GM12874 (cell line): ENCODE measurements at regions not wholly inside any gene's neighbourhood (a gene's known extent, or its start where the extent isn't known, plus 50 kb on each side); places are given as distances from the start of the nearest gene placed in this dataset.

Experiments
- TF ChIP-seq, protein P1 (sequence below): IDR thresholded peaks from 2 replicates; pipeline ENCODE4 v1.5.1; 2011; ENCODE audit warnings: low read depth, mild to moderate bottlenecking, control low read depth, low read length, moderate library complexity; ENCODE audit not compliant: insufficient read depth

DNA sequence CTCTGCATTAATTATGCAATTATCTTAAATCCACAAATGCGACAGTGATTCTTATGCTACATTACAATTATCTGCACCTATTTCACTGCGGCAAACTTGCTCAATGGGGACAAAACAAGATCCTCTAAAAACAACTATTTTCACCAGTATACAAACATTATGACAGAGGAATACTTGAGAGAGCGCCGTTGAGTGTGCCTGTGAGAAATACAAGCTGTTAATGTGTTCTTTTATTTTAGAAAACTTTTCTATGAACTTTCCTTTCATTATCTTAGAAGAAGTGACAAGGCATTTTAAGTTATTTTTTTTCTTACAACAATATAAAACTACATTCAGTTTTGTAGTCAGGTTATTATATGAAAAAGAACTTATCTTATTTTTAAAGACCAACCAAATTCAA, 1247.0 kb downstream of the FSCB start:
- TF ChIP-seq, protein P1, sequence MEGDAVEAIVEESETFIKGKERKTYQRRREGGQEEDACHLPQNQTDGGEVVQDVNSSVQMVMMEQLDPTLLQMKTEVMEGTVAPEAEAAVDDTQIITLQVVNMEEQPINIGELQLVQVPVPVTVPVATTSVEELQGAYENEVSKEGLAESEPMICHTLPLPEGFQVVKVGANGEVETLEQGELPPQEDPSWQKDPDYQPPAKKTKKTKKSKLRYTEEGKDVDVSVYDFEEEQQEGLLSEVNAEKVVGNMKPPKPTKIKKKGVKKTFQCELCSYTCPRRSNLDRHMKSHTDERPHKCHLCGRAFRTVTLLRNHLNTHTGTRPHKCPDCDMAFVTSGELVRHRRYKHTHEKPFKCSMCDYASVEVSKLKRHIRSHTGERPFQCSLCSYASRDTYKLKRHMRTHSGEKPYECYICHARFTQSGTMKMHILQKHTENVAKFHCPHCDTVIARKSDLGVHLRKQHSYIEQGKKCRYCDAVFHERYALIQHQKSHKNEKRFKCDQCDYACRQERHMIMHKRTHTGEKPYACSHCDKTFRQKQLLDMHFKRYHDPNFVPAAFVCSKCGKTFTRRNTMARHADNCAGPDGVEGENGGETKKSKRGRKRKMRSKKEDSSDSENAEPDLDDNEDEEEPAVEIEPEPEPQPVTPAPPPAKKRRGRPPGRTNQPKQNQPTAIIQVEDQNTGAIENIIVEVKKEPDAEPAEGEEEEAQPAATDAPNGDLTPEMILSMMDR = no peak

DNA sequence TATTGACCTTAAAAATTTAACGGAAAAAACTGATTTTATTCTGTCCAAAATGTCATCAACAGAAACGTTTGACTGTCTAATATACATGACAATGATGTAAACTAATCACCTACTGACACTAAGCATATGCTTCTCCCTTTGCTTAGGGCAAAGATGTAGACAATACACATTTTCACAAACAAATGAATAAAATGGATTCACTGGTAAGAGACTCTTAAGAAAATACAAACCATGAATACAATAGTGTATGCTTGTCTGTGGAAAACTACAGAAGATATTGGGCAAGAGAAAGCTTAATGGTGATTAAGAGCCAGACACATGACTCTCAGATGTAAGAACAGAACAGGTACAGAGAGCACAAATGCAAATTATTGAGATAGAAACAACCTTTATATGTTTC, 1248.7 kb downstream of the FSCB start:
- TF ChIP-seq, protein P1 = no peak

DNA sequence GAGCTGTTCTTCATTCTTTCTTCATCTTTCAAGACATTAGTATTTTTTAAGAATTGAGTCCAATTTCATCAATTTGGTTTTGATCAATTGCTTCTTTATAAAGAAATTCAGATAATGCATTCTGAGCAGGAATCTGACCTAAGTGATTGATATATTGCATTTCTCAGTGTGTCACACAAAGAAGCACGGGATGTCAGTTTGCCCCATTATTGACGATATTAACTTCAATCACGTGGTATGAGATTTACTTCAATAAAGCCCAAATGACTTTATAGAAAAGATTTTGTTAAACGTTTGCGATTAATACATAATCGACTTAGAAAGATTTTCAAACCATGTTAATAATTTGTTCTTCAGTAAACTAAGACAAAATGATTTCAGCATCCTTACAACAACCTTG, 1254.2 kb downstream of the FSCB start:
- TF ChIP-seq, protein P1 = no peak

DNA sequence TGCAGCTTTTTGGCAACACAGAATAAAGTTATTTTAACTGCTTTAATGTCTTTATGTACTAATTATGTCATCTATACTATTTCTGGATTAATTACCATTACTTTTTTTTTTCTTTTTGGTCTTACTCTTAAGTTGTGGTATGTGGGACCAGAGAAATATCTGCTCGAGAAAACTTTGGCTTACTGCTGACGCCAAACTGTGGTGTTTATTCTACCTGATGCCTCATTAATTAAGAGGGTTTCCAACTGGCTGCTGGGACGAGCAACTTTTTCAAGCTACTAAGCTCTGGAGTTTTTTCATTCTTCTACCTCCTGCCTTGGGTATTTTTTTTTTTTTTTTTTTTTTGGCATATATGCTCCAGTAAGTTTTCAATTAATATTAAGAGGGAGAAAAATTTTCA, 1257.5 kb downstream of the FSCB start:
- TF ChIP-seq, protein P1 = no peak

DNA sequence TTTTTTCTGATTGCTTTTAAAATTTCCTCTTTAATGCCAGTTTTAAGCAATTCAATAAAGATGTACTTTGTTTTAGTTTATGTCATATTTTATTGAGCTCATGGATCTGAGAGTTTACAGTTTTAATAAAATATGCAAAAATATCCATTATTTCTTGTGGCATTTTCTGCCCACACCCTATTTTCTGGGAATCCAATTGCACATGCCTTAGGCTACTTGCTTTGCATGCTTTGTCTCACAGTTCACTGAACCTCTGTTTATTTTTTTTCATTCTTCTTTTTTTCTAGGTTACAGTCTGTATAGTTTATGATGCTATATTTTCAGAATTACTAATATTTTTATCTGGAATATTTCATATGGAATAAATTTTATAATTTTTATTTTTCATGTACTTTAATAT, 1258.0 kb downstream of the FSCB start:
- TF ChIP-seq, protein P1 = no peak

DNA sequence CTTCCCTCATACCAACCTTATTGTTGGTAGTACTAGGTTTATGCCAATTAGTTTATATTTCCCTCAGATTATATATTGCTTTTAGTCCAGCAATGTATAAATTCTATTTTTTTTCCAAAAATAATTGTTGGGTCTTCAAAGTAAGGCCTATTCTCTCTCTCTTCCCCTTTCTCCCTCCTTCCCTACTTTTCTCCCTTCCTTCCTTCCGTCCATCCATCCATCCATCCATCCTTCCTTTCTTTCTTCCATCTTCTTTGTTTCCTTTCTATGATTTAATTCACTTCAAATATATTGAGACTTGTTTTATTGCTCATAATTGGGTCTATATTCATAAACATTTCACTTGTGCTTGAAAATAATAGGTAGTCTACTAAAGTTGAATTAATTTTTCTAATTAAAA, 1259.2 kb downstream of the FSCB start:
- TF ChIP-seq, protein P1 = no peak

DNA sequence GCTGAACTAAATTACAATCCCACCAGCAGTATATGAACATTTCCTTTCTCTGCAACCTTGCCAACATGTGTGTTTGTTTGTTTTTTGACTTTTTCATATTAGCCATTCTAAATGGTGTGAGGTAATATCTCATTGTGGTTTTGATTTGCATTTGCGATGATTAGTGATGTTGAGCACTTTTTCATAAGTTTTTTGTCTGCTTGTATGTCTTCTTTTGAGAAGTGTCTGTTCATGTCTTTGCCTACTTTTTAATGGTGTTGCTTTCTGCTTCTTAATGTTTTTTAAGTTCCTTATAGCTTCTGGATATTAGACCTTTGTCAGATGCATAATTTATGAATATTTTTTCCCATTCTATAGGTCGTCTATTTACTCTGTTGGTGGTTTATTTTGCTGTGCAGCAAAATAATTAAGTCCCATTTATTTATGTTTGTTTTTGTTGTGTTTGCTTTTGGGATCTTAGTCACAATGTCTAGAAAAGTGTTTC, 1262.9 kb downstream of the FSCB start:
- TF ChIP-seq, protein P1 = no peak

DNA sequence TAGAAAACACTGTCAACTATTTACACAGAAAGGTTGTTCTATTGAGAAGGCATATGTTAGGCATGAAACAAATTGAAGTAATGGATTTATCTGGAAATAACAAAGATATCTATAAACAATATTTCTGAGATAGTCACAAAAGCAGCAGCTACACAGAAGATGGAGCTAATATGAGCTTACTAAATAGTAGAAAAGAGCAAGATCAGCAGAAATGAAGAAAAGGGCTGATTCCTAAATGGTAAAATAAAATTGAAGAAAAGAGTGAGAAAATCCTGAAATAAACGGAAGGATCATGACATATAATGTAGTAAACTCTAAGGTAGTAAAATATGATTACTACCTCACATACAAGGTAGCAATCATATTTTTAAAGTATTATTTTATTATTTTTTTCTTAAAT, 1263.9 kb downstream of the FSCB start:
- TF ChIP-seq, protein P1 = no peak
